Brain microvascular endothelial cell (primary cell): ENCODE measurements at regions not wholly inside any gene's neighbourhood (a gene's known extent, or its start where the extent isn't known, plus 50 kb on each side); places are given as distances from the start of the nearest gene placed in this dataset.

Experiments
- DNase-seq: peaks from one replicate; pipeline ENCODE4 v3.0.0-alpha.2; 2020
- H3K27ac ChIP-seq: fragments of 250-450 bp; sonication (Bioruptor Pico); 2 replicates; pipeline ENCODE4 v1.5.1; 2020; ENCODE audit warnings: mild to moderate bottlenecking, moderate library complexity
- H3K27me3 ChIP-seq: fragments of 250-450 bp; sonication (Bioruptor Pico); replicated peaks from 2 replicates; pipeline ENCODE4 v1.5.1; 2020; ENCODE audit warnings: mild to moderate bottlenecking
- H3K36me3 ChIP-seq: fragments of 250-450 bp; sonication (Bioruptor Pico); replicated peaks from 2 replicates; pipeline ENCODE4 v1.5.1; 2020; ENCODE audit warnings: mild to moderate bottlenecking
- H3K4me3 ChIP-seq: 2 replicates; pipeline ENCODE4 v1.5.1; 2011; ENCODE audit warnings: low read depth, mild to moderate bottlenecking, control low read depth, low read length, moderate library complexity
- in situ Hi-C: cut with HindIII; loops from 2 replicates; pipeline ENCODE4 v1.10.0; 2017; ENCODE audit warnings: low sequenced_read_pairs, low pct_ligation_motif_present
- TF ChIP-seq, protein P1 (sequence below): IDR thresholded peaks from 2 replicates; pipeline ENCODE4 v1.5.1; 2011; ENCODE audit warnings: low read depth, mild to moderate bottlenecking, moderate library complexity, low read length, control low read depth, inconsistent platforms; ENCODE audit errors: missing control alignments

DNA sequence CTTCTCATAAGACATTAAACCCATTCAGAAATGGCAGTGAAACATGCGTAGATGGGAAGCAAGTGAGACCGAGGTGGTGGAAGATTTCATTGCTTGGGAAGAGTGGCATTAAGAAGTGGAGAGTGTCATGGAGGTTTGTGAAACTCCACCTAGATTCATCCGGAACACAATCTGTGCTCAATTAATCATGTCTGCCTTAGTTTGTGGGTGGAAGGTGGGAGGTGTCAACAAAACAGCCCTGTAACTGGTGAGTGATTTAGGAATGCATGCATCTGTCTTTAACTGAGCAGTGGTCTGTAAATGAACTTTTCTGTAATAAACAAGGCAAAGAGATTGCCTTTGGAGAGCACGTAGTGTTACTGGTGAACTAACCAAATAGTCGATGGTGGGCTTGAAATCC is 113.7 kb downstream of the WNT5A start:
- Histone ChIP-seq H3K27me3 (no peaks in the 10 kb centered on the region), H3K36me3 (no peaks in the 10 kb centered on the region), H3K27ac (no peak overlapping the region), H3K4me3 (no peak overlapping the region)
- TF ChIP-seq, protein P1, sequence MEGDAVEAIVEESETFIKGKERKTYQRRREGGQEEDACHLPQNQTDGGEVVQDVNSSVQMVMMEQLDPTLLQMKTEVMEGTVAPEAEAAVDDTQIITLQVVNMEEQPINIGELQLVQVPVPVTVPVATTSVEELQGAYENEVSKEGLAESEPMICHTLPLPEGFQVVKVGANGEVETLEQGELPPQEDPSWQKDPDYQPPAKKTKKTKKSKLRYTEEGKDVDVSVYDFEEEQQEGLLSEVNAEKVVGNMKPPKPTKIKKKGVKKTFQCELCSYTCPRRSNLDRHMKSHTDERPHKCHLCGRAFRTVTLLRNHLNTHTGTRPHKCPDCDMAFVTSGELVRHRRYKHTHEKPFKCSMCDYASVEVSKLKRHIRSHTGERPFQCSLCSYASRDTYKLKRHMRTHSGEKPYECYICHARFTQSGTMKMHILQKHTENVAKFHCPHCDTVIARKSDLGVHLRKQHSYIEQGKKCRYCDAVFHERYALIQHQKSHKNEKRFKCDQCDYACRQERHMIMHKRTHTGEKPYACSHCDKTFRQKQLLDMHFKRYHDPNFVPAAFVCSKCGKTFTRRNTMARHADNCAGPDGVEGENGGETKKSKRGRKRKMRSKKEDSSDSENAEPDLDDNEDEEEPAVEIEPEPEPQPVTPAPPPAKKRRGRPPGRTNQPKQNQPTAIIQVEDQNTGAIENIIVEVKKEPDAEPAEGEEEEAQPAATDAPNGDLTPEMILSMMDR: no peak
- DNase-seq: no peak
- in situ Hi-C loops: no loop called here

DNA sequence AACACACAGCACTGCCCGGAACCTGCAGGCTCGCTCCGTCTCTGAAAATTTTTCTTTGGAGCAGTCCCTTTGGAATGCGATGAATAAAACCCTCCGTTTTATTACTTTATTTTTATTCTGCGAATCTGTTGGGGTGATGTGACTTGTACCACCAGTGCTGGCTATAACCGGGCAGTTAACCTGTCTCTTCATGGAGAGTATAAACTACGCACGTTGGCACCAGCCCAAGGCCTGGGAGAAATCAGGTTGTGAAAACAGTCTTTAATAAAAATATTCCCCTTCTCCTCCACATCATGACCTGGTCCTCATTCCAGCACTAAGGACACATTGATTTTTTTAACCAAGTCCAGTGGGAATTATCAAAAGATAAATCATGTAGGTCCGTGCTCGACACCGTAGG is 116.8 kb downstream of the WNT5A start:
- DNase-seq: no peak

DNA sequence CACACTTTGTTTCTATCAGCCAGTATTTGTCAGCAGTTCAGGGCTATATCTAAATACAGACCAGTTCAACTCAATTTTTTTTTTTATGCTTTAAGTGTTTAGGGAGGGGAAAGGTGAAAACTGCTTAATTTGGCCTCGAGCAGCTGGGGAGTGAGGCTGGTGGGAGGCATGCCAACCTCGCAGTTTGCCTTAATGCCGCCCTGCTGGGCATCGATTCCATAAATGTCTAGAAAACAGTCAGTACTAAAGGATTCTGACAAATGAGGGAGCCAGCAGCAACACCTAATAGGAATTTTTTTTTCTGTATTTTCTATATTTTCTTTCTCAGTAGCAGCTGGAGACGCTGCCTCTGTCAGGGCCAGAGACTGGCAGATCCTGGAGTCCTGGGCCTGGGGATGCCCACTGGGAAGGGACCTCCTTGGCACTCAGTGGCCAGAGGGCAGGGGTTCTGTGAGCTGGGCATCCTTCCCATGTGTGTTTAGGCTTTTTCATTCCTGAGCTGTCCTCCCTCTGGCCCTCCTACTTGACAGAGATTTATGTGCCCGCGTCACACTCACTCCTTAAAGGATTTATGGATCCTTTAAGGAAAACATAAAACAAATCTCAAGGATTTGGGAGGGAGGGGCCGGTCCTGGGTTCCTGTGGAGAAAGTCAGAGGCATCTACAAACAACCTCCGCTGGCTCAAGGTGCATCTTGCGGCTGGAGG is 117.8 kb downstream of the WNT5A start:
- TF ChIP-seq, protein P1: no peak
- no peak for DNase-seq
- Histone ChIP-seq H3K4me3 (no peak overlapping the region), H3K36me3 (no peaks in the 10 kb centered on the region), H3K27me3 (no peaks in the 10 kb centered on the region), H3K27ac (no peak overlapping the region)
- in situ Hi-C loops: no loop called here

More for the DNA sequence above, 116.8 kb downstream of the WNT5A start:
- TF ChIP-seq, protein P1: no peak
- Histone ChIP-seq H3K36me3 (no peaks in the 10 kb centered on the region), H3K27ac (no peak overlapping the region), H3K27me3 (no peaks in the 10 kb centered on the region), H3K4me3 (no peak overlapping the region)
- in situ Hi-C loops: no loop called here

DNA sequence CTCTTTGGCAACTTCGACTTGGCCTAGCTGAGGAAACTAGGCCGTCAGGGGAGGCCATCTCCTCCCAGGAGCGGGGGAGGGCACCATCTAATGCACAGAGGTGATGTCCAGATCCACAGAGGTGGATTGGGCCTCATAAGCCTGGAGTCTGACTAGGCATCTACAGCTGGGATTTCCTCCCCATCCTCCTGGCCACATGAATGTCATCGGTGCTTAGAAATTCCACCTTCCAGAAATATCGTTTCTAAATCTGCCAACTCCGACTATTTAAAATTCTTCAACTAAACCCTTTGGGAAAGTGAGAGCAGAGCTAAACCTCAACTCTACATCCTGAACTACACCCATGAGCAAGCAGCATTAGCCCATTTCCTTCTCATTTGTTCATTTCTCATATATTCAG is 118.7 kb downstream of the WNT5A start:
- Histone ChIP-seq H3K27me3 (no peaks in the 10 kb centered on the region), H3K27ac (no peak overlapping the region), H3K4me3 (no peak overlapping the region), H3K36me3 (no peaks in the 10 kb centered on the region)
- TF ChIP-seq, protein P1: no peak
- DNase-seq: no peak
- in situ Hi-C loops: no loop called here

DNA sequence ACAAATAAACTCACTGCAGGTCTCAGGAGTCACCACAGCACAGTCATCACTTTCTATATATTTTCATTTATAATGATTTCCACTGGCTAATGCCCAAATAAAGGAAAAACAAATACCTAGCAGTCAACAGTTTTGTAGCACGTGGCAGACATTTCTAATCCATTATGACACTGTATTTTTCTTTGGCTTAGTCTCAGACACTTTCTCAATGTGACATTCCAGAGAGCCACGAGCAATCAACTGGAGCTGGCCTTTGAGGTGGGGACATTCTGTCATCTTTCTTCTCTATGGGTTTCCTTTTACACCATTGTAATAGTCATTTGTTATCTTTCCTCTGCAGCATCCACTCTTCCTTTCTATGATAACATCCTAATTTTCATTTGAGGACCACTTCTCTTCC is 119.7 kb downstream of the WNT5A start:
- TF ChIP-seq, protein P1: no peak
- in situ Hi-C loops: no loop called here
- no peak overlapping the region for H3K4me3 ChIP-seq

DNA sequence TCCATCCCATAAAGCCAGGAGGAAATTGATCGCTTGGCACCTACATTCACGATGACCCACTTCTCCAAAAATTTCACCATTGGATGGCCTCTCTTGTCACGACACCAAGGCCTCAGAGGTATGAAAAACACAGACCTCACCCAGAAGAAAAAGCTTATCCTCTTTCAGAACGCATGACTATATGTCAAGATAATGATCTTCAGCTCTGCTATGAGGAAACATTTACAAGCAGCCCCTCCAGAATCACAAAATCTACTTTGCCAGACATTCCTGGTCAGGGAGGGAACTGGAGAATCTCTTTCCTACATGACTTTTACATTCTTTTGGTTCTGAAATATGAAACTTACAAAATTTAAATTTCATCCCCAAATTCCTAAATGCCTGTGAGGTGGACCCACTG is 122.7 kb downstream of the WNT5A start:
- Histone ChIP-seq H3K27me3 (no peaks in the 10 kb centered on the region), H3K4me3 (no peak overlapping the region), H3K36me3 (no peaks in the 10 kb centered on the region), H3K27ac (no peak overlapping the region)
- DNase-seq: no peak
- TF ChIP-seq, protein P1: no peak
- in situ Hi-C loops: no loop called here

More for the DNA sequence above, 119.7 kb downstream of the WNT5A start:
- DNase-seq: no peak
- H3K27ac ChIP-seq: no peak overlapping the region
- H3K27me3 ChIP-seq: no peaks in the 10 kb centered on the region
- H3K36me3 ChIP-seq: no peaks in the 10 kb centered on the region
